HG02884 (cell line): ENCODE measurements at regions not wholly inside any gene's neighbourhood (a gene's known extent, or its start where the extent isn't known, plus 50 kb on each side); places are given as distances from the start of the nearest gene placed in this dataset.
"Not testable (repeated sequence)": the region's sequence is repeated elsewhere in the genome, so short reads cannot be mapped to it uniquely, and the experiment has no call there.

Experiments used
- ATAC-seq: cut with Tn5 transposase; IDR thresholded peaks from one replicate; pipeline ENCODE4 v1.9.1; 2021; ENCODE audit warnings: mild to moderate bottlenecking, moderate library complexity; ENCODE audit not compliant: unreplicated experiment

DNA sequence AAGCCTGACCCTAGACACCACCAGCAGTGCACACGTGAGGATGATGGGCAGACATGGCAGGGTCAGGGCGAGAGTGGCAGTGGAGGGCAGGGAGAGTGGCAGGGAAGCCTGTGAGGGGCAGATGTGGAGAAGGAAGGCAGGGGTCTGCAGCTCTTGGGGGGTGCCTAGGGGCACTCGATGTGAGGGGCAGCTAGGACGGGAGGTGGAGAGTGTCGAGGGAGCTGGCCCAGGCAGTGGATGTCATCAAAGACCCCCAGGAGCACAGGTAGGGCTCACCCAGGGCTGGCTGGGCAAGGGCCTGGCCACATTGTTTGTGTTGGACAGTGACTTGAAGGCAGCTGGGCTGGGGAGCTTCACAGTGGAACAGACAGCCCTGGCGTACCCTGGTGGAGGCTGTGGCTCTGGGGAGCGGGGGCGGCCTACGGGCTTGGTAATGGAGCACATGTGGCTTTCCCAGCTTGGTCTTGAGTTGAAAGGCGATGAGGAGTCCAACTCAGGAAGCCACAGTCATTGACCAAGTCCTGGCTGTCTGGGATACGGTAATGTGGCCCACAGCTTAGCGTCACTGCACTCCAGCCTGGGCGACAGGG lies 87.1 kb downstream of the RTP5 start:
- no peak for ATAC-seq

DNA sequence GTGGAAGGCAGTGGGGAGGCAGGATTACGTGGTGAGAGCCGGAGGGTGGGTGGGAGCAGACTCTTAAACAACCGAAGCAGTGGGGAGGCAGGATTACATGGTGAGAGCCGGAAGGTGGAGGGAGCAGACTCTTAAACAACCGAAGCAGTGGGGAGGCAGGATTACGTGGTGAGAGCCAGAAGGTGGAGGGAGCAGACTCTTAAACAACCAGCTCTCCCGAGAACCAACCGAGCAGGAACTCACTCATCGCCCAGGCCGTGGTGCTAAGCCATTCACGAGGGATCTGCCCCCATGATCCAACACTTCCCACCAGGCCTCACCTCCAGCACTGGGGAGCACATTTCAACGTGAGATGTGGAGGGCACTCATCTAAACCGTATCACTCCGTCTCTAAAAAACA lies 87.7 kb downstream of the RTP5 start:
- ATAC-seq, result no peak

DNA sequence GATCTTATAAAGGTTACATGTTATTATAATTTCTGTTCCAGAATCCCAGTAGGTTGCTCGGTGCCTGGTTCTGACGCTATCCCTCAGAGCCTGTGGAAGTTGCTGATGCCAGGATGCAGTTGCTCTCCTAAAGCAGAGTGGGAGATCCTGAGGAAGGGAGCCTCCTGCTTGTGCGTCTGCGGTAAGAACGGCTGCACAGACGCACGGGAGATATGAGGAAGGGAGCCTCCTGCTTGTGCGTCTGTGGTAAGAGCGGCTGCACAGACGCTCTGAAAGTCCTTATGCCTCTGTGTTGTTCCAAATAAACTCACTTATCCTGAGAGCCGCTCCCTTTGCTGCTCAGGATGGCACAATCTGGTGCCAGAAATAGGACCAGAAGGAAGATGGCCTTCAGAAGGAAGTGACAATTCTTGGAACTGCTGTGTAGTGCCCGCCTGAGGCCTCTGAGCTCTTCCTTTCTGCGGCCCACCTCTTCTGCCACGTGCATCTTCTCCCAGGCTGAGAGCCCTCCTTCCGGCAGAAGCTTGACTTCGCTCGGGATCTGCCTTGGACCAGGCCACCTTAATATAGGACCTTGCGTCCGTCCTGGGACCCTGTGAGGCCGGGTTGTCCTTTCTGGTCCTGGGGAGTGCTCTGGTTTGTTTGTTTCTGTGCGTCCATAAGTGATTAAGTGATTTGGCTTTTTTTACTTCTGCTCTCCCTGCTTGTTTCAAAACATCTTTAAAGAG lies 89.5 kb downstream of the RTP5 start:
- ATAC-seq, result no peak

DNA sequence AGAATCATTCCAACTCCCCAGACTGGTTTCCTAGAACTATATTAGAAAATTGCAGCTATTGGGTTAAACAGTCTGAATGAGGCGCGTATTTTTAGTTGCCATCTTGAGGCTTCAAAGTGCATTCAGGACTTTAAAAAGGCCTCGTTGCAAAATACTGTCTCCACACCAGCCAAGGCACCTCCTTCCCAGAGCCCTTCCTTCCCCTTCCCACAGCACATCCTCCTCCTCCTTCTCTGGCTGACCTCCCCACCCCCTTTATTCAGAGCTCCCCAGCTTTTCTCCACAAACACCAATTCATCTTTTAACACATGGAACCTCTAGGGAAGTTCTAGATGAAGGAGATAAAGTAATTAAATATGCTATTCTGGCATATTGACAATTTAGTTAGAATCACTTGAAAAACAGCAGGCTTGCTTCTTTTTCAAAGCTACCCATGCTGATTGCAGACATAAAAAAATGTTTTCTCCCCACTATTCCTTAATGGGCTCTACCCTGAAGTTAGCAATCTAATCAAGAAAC lies 90.3 kb downstream of the RTP5 start:
- ATAC-seq, result no peak

DNA sequence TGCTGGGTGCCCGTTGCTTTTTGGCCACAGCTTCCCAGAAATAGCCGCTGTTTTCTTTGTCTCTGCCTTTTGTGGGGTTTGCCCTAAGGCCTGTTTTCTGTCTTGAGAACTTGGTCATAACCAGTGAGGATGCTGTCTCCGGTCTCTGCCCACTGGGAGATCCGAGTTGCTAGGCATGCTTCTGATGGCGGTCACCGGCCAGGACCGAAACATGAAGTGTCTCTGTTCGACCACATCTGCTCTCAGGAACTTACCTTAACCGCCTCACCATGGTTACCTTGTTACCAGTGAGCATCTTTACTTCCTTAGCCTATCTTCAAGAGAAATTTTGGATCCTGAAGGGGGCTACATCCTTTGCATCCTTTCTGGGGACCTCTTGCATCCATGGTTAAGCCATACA lies 91.9 kb downstream of the RTP5 start:
- ATAC-seq, result no peak

DNA sequence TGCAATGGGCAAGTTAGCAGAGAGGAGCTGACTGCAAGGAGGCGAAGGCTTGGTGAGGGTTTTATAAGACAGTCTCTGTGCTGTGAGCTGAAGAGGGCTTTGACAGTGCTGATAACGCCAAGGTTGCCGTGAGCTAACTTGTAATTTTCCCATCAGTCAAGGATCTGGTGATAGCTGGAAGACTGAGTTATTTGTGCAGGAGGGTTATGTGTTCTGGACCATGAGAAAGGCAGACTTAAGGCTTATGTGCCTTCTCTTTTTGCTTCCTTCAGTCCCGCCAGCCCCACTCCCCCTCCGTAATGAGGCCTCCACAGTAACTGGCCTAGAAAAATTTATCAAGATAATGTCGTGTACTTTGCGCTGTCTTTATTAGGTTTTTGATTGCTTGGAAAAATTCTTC lies 94.6 kb downstream of the RTP5 start:
- ATAC-seq, result no peak

- ATAC-seq, result peak; percentile 73
These were observed 96.4 kb downstream of the RTP5 start for GRCh38 chr2:241965931-241966412.

DNA sequence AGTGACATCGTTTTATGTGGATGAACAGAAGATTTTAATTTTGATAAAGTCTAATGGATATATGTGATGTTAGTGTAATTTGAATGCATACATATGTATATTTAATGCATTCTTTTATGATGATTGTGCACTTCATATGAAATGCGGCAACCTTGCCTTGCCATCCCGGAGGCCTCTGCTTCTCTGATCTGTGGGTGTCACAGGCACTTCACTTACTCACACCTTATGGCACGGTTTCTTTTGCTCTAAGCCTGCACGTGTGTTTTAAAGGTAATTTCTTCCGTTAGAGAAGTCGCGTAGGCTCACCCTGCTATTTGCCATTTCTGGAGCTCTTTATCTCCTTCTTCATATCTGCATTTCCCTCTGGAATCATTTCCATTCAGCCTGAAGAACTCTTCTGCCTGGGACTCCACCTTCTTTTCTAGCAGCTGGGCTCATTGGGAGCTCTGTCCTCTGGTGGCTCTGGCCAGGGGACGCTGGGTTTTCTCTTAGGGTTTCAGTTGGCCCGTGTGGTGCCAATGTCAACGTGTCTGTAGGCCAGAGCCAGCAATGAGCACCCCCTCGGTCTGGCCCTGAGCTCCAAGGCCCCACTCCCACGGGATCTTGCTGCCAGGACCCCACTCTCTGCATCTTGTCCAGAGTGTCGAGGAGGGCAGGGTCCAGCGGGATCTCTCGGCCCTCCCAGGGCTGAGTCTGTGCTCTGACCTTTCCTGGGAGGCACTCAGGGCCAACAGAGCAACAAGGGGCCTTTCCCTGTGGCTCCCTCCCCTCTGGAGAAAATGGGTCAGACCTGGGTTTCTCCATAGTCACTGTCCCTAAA lies 97.3 kb downstream of the RTP5 start:
- no peak for ATAC-seq

DNA sequence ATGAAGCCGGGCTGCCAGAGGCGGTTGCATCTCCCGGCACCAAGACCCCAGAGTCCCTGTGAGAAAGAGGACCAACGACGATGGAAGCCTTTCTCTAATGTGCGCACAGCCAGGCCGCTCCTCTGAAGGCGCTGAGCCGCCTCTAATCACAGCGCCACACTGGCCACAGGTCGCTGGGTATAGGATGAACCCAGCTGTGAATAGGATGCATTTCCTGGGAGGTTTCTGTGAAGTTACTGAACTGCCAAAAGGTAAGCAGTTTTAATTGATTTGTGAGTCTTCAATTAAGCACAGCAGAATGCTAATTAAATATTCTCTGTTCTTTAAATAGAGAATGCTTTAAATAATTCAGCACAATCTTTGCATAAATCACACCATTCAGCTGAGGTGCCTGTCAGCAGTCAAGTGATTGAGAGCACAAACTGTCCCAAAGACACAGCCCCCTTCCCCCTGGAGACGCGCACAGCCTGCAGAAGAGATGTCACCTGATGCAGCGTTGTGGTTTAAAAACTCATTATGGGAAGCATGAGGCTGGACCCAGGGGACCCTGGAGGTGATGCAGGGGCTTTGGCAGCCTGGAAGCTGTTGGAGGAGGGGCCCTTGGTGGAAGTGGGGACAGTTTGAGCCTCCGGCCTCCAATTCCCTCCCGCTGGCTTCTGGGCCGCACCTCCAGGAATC lies 98.1 kb downstream of the RTP5 start:
- no peak for ATAC-seq

DNA sequence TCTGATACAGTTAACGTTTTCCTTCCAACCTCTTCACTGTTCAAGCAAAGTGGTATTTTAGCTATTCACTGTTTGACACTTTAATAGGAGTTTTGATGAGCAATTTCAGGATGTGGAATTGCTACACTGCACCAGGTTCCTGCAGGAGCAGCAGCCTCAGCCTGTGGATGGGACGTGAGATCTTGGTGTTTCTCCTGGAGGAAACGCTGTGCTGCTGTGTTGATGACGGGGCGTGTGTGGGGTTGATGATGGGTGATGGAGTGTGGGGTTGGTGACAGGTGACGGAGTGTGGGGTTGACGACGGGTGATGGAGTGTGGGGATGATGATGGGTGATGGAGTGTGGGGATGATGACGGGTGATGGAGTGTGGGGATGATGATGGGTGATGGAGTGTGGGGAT lies 98.9 kb downstream of the RTP5 start:
- no peak for ATAC-seq

GRCh38 chr2:241969182-241969581 lies 99.7 kb downstream of the RTP5 start:
- ATAC-seq, result not testable (repeated sequence)

DNA sequence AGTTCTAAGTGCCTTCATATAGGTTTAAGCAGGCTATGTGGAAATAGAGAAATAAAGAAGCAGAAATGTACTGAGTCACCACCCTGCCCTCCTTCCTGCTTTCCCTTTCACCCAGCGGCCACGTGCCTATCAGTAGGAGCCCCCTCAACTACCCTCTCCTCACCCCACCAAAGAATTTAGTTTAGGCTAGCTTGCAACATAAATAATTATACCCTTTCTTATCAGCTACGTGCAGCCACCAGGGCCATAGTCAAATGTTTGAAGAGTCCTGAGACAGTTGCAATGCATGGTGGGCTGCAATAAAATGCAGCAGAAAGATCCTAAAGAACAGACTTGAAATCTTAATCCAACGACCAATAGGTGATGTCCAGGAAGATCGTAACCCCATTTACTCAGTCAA lies 101.2 kb downstream of the RTP5 start:
- no peak for ATAC-seq

DNA sequence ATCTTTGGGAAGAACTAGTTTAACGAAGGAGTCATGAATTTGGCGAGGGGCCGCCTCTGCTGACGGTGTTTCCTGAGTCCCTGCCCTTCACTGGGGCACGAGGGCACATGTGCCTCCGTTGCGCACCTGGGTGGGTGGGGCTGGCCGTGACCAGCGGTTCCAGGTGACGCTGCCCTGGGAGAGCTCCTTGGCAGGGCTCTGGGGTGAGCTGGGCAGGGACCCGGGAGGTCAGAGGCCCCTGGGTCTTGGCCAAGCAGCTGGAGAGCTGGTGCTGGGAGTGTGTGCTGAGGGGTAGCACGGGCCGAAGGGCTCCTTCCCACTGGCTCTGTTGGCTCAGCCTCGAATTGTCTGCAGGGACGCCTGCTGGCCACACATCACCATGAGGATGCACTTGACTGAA lies 104.6 kb downstream of the RTP5 start:
- no peak for ATAC-seq

- ATAC-seq, result no peak
These were observed 105.5 kb downstream of the RTP5 start for GRCh38 chr2:241974851-241975592.

DNA sequence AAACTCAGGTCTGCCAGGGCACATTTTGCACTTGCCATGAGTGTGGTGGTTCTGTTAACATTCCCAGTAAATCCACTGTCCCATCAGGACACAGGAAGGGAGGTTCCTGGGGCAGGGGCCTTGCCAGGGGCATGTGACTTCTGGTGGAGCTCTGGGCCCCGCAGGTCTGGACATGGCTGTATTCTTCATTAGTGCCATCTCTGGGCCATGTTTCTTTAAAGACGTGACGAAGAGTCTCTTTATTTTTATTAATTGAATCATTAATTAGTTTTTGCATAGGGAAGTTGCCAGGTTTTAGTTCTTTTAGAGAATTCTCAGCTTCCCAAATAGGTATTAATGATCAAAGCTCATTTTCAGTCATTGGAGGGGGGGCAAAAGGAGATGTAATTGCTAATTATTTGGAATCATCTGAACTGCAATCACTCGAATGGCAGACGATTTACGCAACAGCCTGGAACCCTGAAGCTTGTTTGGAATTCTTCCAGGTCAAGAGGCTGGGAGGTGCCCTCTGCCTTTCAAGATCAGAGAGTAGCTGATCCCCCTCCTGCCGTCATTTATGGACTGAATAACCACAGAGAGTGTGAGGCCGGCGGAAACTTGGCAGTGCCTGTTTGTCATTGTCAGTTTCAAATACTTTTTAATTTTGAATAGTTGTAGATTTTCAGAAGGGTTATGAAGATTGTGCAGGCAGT lies 106.2 kb downstream of the RTP5 start:
- no peak for ATAC-seq

DNA sequence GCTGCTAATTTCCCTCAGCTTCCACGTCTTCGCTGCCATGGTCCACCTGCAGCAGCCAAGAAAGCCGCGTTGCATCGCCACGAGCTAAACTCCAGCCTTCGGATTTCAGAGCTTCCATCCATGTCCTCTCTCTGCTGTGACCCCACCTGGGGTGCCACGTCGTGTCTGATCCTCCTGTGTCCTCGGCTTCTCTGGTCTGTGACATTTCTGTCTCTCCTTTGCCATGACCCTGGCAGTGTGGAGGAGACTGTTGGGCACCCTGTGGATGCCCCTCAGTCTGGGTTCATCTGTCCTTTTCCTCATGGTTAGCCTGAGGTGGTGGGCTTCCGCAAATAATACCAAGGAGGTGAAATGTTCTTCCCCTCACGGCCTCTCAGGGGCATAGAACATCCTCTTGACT lies 106.8 kb downstream of the RTP5 start:
- no peak for ATAC-seq

DNA sequence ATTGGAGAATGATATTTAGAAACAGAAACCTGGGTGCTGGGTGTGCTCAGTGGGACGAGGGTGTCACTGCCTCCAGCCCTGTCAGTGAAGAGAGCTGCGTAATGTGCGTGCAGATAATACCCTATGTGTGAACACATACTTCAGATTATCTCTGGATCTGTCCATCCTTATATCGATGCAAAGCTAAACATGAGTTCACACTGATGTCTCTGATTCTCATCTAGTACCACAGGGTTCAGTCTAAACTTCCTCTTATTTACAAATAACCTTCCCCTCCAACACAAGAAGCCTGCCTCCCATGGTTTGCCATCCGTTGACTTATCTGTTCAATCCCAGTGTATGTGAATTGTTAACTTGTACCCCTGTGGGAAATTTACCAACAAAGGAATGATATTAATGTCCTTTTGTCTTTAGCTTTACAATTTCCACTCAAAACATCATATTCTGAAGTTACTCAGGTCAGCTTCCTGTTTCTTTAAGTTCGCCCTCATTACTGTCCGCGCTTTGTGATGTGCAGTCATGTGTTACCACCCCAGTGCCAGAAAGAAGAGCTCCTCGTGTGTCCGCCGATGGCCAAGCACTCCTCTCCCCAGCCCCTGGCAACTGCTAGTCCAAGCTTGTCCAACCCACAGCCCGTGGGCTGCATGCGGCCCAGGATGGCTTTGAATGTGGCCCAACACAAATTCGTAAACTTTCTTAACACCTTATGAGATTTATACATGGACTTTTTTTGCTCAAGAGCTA lies 108.2 kb downstream of the RTP5 start:
- no peak for ATAC-seq

DNA sequence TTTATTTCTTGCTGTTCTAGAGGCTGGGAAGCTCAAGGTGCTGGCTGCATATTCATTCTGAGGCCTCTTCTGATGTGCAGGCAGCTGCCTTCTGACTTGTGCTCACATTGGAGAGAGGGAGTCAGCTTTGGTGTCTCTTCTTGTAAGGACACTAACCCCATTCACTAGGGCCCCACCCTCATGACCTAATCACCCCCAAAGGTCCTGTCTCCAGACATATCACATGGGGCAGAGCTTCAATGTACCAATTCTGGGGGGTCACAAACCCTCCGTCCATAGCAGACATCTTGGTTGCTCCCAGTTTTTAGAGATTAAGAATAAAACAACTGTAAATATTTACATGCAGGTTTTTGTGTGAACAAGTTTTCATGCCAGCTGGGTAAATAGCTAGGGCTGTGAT lies 109.1 kb downstream of the RTP5 start:
- ATAC-seq, result no peak

GRCh38 chr2:241980193-241980592 lies 110.7 kb downstream of the RTP5 start:
- no peak for ATAC-seq
